IMR-90 (cell line): ENCODE measurements at regions not wholly inside any gene's neighbourhood (a gene's known extent, or its start where the extent isn't known, plus 50 kb on each side); places are given as distances from the start of the nearest gene placed in this dataset.

ENCODE experiments used
- ATAC-seq: fragments of 200-7000 bp; cut with Tn5 transposase; 2 replicates; pipeline ENCODE4 v1.9.1; 2020; ENCODE audit warnings: low read depth, mild to moderate bottlenecking, moderate library complexity
- BruUV-seq: library from RNA; stranded (reverse); fragments of 400-500 nt; replicated peaks from 2 replicates; lab custom pipeline; 2021; lab: Mats Ljungman, UMichigan
- CTCF ChIA-PET: fragments of 300-600 bp; formaldehyde crosslinking; extraction: SDS; loops from one replicate; lab custom pipeline; 2021; ENCODE audit warnings: antibody characterized with exemption; lab: Yijun Ruan, JAX
- POLR2A ChIA-PET: fragments of 300-600 bp; sonication (Branson Sonifier 250); formaldehyde crosslinking; loops from one replicate; lab custom pipeline; 2022; ENCODE audit warnings: antibody characterized with exemption; ENCODE audit not compliant: unreplicated experiment; lab: Charles Lee
- DNase-seq: peaks from one replicate; pipeline ENCODE4 v3.0.0; 2013
- H2AFZ ChIP-seq: replicated peaks from 2 replicates; pipeline ENCODE3; 2013; ENCODE audit warnings: low read length, mild to moderate bottlenecking; ENCODE audit not compliant: poor library complexity
- H2AK5ac ChIP-seq: 2 replicates; pipeline ENCODE4 v1.6.1; 2013; ENCODE audit warnings: low read depth, low read length, inconsistent platforms
- H2AK9ac ChIP-seq: replicated peaks from 2 replicates; pipeline ENCODE3; 2013; ENCODE audit warnings: mild to moderate bottlenecking, low read depth, low read length, moderate library complexity; ENCODE audit not compliant: poor library complexity
- H2BK120ac ChIP-seq: 2 replicates; pipeline ENCODE4 v1.6.1; 2013; ENCODE audit warnings: low read depth, low read length, inconsistent platforms
- H2BK15ac ChIP-seq: 3 replicates; pipeline ENCODE4 v1.6.1; 2013; ENCODE audit warnings: low read depth, low read length, inconsistent platforms
- H2BK20ac ChIP-seq: 2 replicates; pipeline ENCODE4 v1.6.1; 2013; ENCODE audit warnings: low read depth, mild to moderate bottlenecking, inconsistent platforms, low read length, moderate library complexity
- H2BK5ac ChIP-seq: 2 replicates; pipeline ENCODE4 v1.6.1; 2013; ENCODE audit warnings: mild to moderate bottlenecking, low read depth, low read length, inconsistent platforms; ENCODE audit not compliant: poor library complexity, severe bottlenecking
- H3K14ac ChIP-seq: replicated peaks from 2 replicates; pipeline ENCODE4 v1.6.1; 2013; ENCODE audit warnings: low read depth, low read length, inconsistent platforms
- H3K18ac ChIP-seq: 2 replicates; pipeline ENCODE4 v1.6.1; 2013; ENCODE audit warnings: low read depth, low read length, control low read depth
- H3K23ac ChIP-seq: 2 replicates; pipeline ENCODE4 v1.6.1; 2013; ENCODE audit warnings: low read depth, low read length, inconsistent platforms
- H3K27ac ChIP-seq: 2 replicates; pipeline ENCODE4 v1.5.1; 2013; ENCODE audit warnings: mild to moderate bottlenecking, control low read depth, low read length; ENCODE audit not compliant: insufficient read depth
- H3K27me3 ChIP-seq: 2 replicates; pipeline ENCODE4 v1.6.1; 2013; ENCODE audit warnings: low read length; ENCODE audit not compliant: control insufficient read depth, insufficient read depth
- H3K36me3 ChIP-seq: 2 replicates; pipeline ENCODE4 v1.6.1; 2013; ENCODE audit warnings: low read length, mixed read lengths; ENCODE audit not compliant: control insufficient read depth, insufficient read depth
- H3K4ac ChIP-seq: 2 replicates; pipeline ENCODE4 v1.6.1; 2013; ENCODE audit warnings: low read depth, low read length, inconsistent platforms
- H3K4me1 ChIP-seq: 2 replicates; pipeline ENCODE4 v1.6.1; 2013; ENCODE audit warnings: low read length, mixed read lengths; ENCODE audit not compliant: control insufficient read depth, insufficient read depth
- H3K4me2 ChIP-seq: 2 replicates; pipeline ENCODE4 v1.6.1; 2013; ENCODE audit warnings: low read depth, mild to moderate bottlenecking, control low read depth, low read length, moderate library complexity
- H3K4me3 ChIP-seq: 2 replicates; pipeline ENCODE4 v1.5.1; 2013; ENCODE audit warnings: low read depth, mild to moderate bottlenecking, control low read depth, low read length, moderate library complexity; ENCODE audit not compliant: insufficient read depth
- H3K56ac ChIP-seq: 2 replicates; pipeline ENCODE4 v1.6.1; 2013; ENCODE audit warnings: low read length, inconsistent platforms; ENCODE audit not compliant: insufficient read depth; ENCODE audit errors: extremely low read depth
- H3K79me1 ChIP-seq, 2 experiments: 2 replicates each; pipeline ENCODE4 v1.6.1; 2013; ENCODE audit warnings: low read length in 2 of 2, inconsistent platforms in 1 of 2, low read depth in 1 of 2
- H3K9ac ChIP-seq: 2 replicates; pipeline ENCODE4 v1.6.1; 2013; ENCODE audit warnings: low read depth, low read length, control low read depth
- H3K9me1 ChIP-seq: 2 replicates; pipeline ENCODE4 v1.6.1; 2013; ENCODE audit warnings: low read length, inconsistent platforms; ENCODE audit not compliant: insufficient read depth
- H3K9me3 ChIP-seq: 2 replicates; pipeline ENCODE4 v1.6.1; 2013; ENCODE audit warnings: low read length; ENCODE audit not compliant: control insufficient read depth, insufficient read depth
- H4K20me1 ChIP-seq: 2 replicates; pipeline ENCODE4 v1.6.1; 2013; ENCODE audit warnings: low read length, inconsistent platforms; ENCODE audit not compliant: insufficient read depth
- H4K5ac ChIP-seq: 2 replicates; pipeline ENCODE4 v1.6.1; 2013; ENCODE audit warnings: mild to moderate bottlenecking, low read depth, low read length, control low read depth
- H4K8ac ChIP-seq, 2 experiments: 2 replicates each; pipeline ENCODE4 v1.6.1; 2013; ENCODE audit warnings: low read depth in 2 of 2, low read length in 2 of 2, control low read depth in 1 of 2, inconsistent platforms in 1 of 2
- H4K91ac ChIP-seq: 2 replicates; pipeline ENCODE4 v1.6.1; 2013; ENCODE audit warnings: low read depth, low read length, inconsistent platforms; ENCODE audit not compliant: insufficient read depth
- BHLHE40 ChIP-seq: fragments of 150-350 bp; IDR thresholded peaks from 2 replicates; pipeline ENCODE4 v1.6.1; 2016; ENCODE audit warnings: mild to moderate bottlenecking, low read depth, low read length
- CEBPB ChIP-seq: IDR thresholded peaks from 2 replicates; pipeline ENCODE4 v1.6.1; 2012; ENCODE audit warnings: low read depth, low read length, improper control_type of control experiment
- CHD1 ChIP-seq: IDR thresholded peaks from 2 replicates; pipeline ENCODE4 v1.6.1; 2012; ENCODE audit warnings: low read depth, low read length, improper control_type of control experiment
- ELK1 ChIP-seq: fragments of 150-350 bp; IDR thresholded peaks from 2 replicates; pipeline ENCODE4 v1.6.1; 2016; ENCODE audit warnings: low read depth, mild to moderate bottlenecking, low read length, moderate library complexity, borderline replicate concordance
- FOS ChIP-seq: fragments of 150-350 bp; IDR thresholded peaks from 2 replicates; pipeline ENCODE4 v1.6.1; 2016; ENCODE audit warnings: low read depth, low read length
- MAFK ChIP-seq: IDR thresholded peaks from 2 replicates; pipeline ENCODE4 v1.6.1; 2012; ENCODE audit warnings: low read depth, low read length, improper control_type of control experiment
- MAZ ChIP-seq: IDR thresholded peaks from 2 replicates; pipeline ENCODE4 v1.6.1; 2012; ENCODE audit warnings: low read depth, mild to moderate bottlenecking, low read length, improper control_type of control experiment, moderate library complexity, borderline replicate concordance
- MXI1 ChIP-seq: IDR thresholded peaks from 2 replicates; pipeline ENCODE4 v1.6.1; 2012; ENCODE audit warnings: low read depth, mild to moderate bottlenecking, low read length, moderate library complexity, borderline replicate concordance
- POLR2A ChIP-seq: IDR thresholded peaks from 2 replicates; pipeline ENCODE4 v1.6.1; 2012; ENCODE audit warnings: mild to moderate bottlenecking, low read depth, low read length
- RAD21 ChIP-seq: IDR thresholded peaks from 2 replicates; pipeline ENCODE4 v1.6.1; 2012; ENCODE audit warnings: low read length, improper control_type of control experiment
- RFX5 ChIP-seq: IDR thresholded peaks from 2 replicates; pipeline ENCODE4 v1.8.0; 2012; ENCODE audit warnings: low read depth, mild to moderate bottlenecking, low read length, moderate library complexity
- SMC3 ChIP-seq: fragments of 150-350 bp; IDR thresholded peaks from 2 replicates; pipeline ENCODE4 v1.6.1; 2016; ENCODE audit warnings: low read depth, mild to moderate bottlenecking, antibody characterized with exemption, low read length, moderate library complexity
- USF2 ChIP-seq: fragments of 150-350 bp; IDR thresholded peaks from 2 replicates; pipeline ENCODE4 v1.6.1; 2017; ENCODE audit warnings: mild to moderate bottlenecking, antibody characterized with exemption, low read length, low read depth
- WGBS, 2 experiments: methylation state at CpG; one replicate each; pipeline versions ENCODE4 v1.1.5 to v1.1.7; 2013; ENCODE audit warnings: missing lambda C conversion rate in 2 of 2; ENCODE audit not compliant: insufficient read length in 1 of 2; ENCODE audit errors: extremely low coverage in 2 of 2; 5-methylcytosine and 5-hydroxymethylcytosine counted together
- dilution Hi-C: fragments of 300-500 bp; cut with HindIII; formaldehyde crosslinking; loops from one replicate; pipeline ENCODE4 v1.14.3; 2018; ENCODE audit warnings: low sequenced_read_pairs; ENCODE audit not compliant: unreplicated experiment
- in situ Hi-C: fragments of 300-500 bp; cut with MboI; formaldehyde crosslinking; loops from 3 replicates; pipeline ENCODE4 v1.14.3; 2019; ENCODE audit warnings: low sequenced_read_pairs, inconsistent platforms, mixed read lengths
- intact Hi-C: fragments of 100-400 bp; cut with micrococcal nuclease; formaldehyde crosslinking; loops from 2 replicates; pipeline ENCODE4 v1.10.0; 2022

- H3K14ac ChIP-seq = no peak overlapping the region
- H3K23ac ChIP-seq = no peak overlapping the region
- H3K4me2 ChIP-seq = no peak overlapping the region
- BruUV-seq = no TSS peak
- no peak overlapping the region for H2BK15ac ChIP-seq
- H4K91ac ChIP-seq = no peak overlapping the region
- no peak overlapping the region for H3K4ac ChIP-seq
- H3K18ac ChIP-seq = no peak overlapping the region; the same call in 1 of the 2 replicates
- WGBS, 2 experiments = no CpG with 5 or more reads among the region's 1 CpG
- H3K79me1 ChIP-seq = no peaks in the 10 kb centered on the region
- H3K9me3 ChIP-seq = no peaks in the 10 kb centered on the region
- H3K9me1 ChIP-seq = no peaks in the 10 kb centered on the region
- in situ Hi-C loops (no loop called here), intact Hi-C loops (loop anchor here (5.0 kb wide), 2 partner anchors 139 to 176 kb away; no protein-coding TSS in a partner anchor), dilution Hi-C loops (no loop called here)
- no peak overlapping the region for H3K27ac ChIP-seq
- no peak overlapping the region for H3K9ac ChIP-seq
- ATAC-seq (no peak), DNase-seq (no peak)
- ChIA-PET POLR2A (no interaction called here), CTCF (interaction anchor here (1.6 kb wide), 1 partner anchor 176 kb away, joined by 4 read pairs; no protein-coding TSS in a partner anchor)
- no peak overlapping the region for H2BK20ac ChIP-seq
- no peaks in the 10 kb centered on the region for H4K20me1 ChIP-seq
- H3K4me3 ChIP-seq = no peak overlapping the region
- H2BK120ac ChIP-seq = no peak overlapping the region
- H2AK9ac ChIP-seq = no peak overlapping the region
- no peak overlapping the region for H2BK5ac ChIP-seq
- no peak overlapping the region for H2AFZ ChIP-seq
- no peak for TF ChIP-seq SMC3
- no peak for TF ChIP-seq FOS
- TF ChIP-seq ELK1 = no peak
- no peak for TF ChIP-seq MAZ
- no peak for TF ChIP-seq CEBPB
- TF ChIP-seq MXI1 = no peak
- no peak for TF ChIP-seq POLR2A
- no peak for TF ChIP-seq RAD21
- no peak for TF ChIP-seq USF2
- TF ChIP-seq MAFK = no peak
- no peak for TF ChIP-seq BHLHE40
- no peak for TF ChIP-seq CHD1
- TF ChIP-seq RFX5 = no peak
- no peak overlapping the region for H3K56ac ChIP-seq
- no peak overlapping the region for H2AK5ac ChIP-seq
- H4K8ac ChIP-seq = no peak overlapping the region
- H4K5ac ChIP-seq = no peak overlapping the region
- peaks cover 4% of the 10 kb centered on the region; the same call in 1 of the 2 replicates for H3K4me1 ChIP-seq
- no peaks in the 10 kb centered on the region for H3K36me3 ChIP-seq
- no peaks in the 10 kb centered on the region for H3K27me3 ChIP-seq
These were observed 154.3 kb downstream of the HMHB1 start for GRCh38 chr5:143966280-143966679.
